ENCODE measurements at regions not wholly inside any gene's neighbourhood (a gene's known extent, or its start where the extent isn't known, plus 50 kb on each side); places are given as distances from the start of the nearest gene placed in this dataset.

GRCh38 chr14:87866116-87866515 is 126.9 kb downstream of the GALC start:
- DNase-seq (ENCODE audit: low read depth): peak; percentile 30
- no peak for TF ChIP-seq CTCF (conservative IDR thresholded peaks at IDR 0.05; ENCODE audit: low read depth, low read length)
- H3K4me3 ChIP-seq (ENCODE audit: low read depth, low read length): no peak overlapping the region

- DNase-seq (ENCODE audit: low read depth): no peak
- no peak for TF ChIP-seq CTCF (conservative IDR thresholded peaks at IDR 0.05; ENCODE audit: low read depth, low read length)
- H3K4me3 ChIP-seq (ENCODE audit: low read depth, low read length): no peak overlapping the region
Observed at GRCh38 chr14:87864356-87865270, 128.4 kb downstream of the GALC start.

- no peak for DNase-seq (ENCODE audit: low read depth)
- no peak for TF ChIP-seq CTCF (conservative IDR thresholded peaks at IDR 0.05; ENCODE audit: low read depth, low read length)
- no peak overlapping the region for H3K4me3 ChIP-seq (ENCODE audit: low read depth, low read length)
Observed at GRCh38 chr14:87863047-87863446, 129.9 kb downstream of the GALC start.

- no peak for TF ChIP-seq CTCF (conservative IDR thresholded peaks at IDR 0.05; ENCODE audit: low read depth, low read length)
- H3K4me3 ChIP-seq (ENCODE audit: low read depth, low read length): no peak overlapping the region
Observed at GRCh38 chr14:87852107-87852506, 140.9 kb downstream of the GALC start.

GRCh38 chr14:87851190-87851589 is 141.8 kb downstream of the GALC start:
- no peak for DNase-seq (ENCODE audit: low read depth)
- H3K4me3 ChIP-seq (ENCODE audit: low read depth, low read length): no peak overlapping the region
- no peak for TF ChIP-seq CTCF (conservative IDR thresholded peaks at IDR 0.05; ENCODE audit: low read depth, low read length)

More at GRCh38 chr14:87852107-87852506, 140.9 kb downstream of the GALC start:
- DNase-seq (ENCODE audit: low read depth): no peak

- no peak for DNase-seq (ENCODE audit: low read depth)
- TF ChIP-seq CTCF (conservative IDR thresholded peaks at IDR 0.05; ENCODE audit: low read depth, low read length): no peak
- no peak overlapping the region for H3K4me3 ChIP-seq (ENCODE audit: low read depth, low read length)
Observed at GRCh38 chr14:87847216-87847755, 145.7 kb downstream of the GALC start.
